D721Med (cell line): ENCODE measurements at regions not wholly inside any gene's neighbourhood (a gene's known extent, or its start where the extent isn't known, plus 50 kb on each side); places are given as distances from the start of the nearest gene placed in this dataset.

ENCODE experiments used
- DNase-seq: peaks from one replicate; pipeline ENCODE4 v3.0.0; 2011; ENCODE audit warnings: low spot score; ENCODE audit not compliant: insufficient read length
- FAIRE-seq: peaks from 2 replicates; lab custom pipeline; 2011; peaks lifted over from hg19 to GRCh38; lab: Jason Lieb, UNC
- CTCF ChIP-seq: IDR thresholded peaks from 2 replicates; pipeline ENCODE4 v1.5.1; 2012; ENCODE audit warnings: mild to moderate bottlenecking, control low read depth; ENCODE audit not compliant: insufficient read depth; ENCODE audit errors: missing control alignments

- no peak for FAIRE-seq
Measured at GRCh38 chr13:47087841-47088240, 191.0 kb upstream of the HTR2A start.

GRCh38 chr13:47087241-47087640, 190.4 kb upstream of the HTR2A start:
- TF ChIP-seq CTCF, result no peak
- DNase-seq (no peak), FAIRE-seq (no peak)

More at GRCh38 chr13:47087841-47088240, 191.0 kb upstream of the HTR2A start:
- DNase-seq, result no peak
- TF ChIP-seq CTCF, result no peak

DNA sequence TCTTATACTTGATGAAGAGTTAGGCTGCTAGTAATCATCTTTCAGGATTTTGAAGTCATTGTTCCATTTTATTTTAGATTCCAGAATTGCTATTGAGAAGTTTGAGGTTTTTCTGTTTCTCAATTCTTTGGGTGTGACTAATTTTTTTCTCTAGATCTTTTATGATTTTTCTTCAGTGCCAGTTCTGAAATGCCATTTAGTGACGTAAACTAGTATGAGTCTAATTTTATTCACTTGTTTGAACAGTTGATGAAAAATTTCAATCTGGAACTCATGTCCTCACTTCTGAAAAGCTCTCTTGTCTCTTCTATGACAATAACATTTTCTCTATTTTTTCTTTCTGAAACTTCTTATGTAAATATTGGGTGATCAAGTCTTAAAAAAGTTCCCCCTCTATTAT, 188.5 kb upstream of the HTR2A start:
- FAIRE-seq (no peak), DNase-seq (no peak)
- no peak for TF ChIP-seq CTCF

DNA sequence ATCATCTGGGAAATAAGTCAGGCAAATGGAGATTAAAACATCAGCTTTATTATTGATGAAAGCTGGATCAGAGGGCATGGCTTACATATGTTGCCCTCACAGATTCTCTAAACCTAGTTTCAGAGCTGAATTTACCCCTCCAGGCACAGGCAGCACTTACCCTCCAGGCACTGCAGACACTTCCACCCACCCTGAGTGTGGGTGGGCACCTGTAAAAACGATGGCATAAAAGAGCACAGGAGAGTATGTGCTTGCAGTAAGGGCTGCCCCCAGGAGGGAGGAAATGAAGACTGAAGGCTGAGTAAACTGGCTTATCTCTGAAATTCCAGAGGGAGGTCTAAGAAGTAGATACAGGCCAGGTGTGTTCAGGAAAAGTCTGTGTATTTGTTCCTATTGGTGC, 185.0 kb upstream of the HTR2A start:
- no peak for FAIRE-seq
- TF ChIP-seq CTCF, result no peak
- DNase-seq, result no peak

- FAIRE-seq (no peak), DNase-seq (no peak)
- no peak for TF ChIP-seq CTCF
Measured at GRCh38 chr13:47081246-47081645, 184.4 kb upstream of the HTR2A start.

GRCh38 chr13:47080621-47081020, 183.8 kb upstream of the HTR2A start:
- DNase-seq (no peak), FAIRE-seq (no peak)
- TF ChIP-seq CTCF, result no peak

GRCh38 chr13:47076500-47076899, 179.6 kb upstream of the HTR2A start:
- DNase-seq, result no peak
- FAIRE-seq, result no peak
- no peak for TF ChIP-seq CTCF
